H1 (cell line): ENCODE measurements at regions not wholly inside any gene's neighbourhood (a gene's known extent, or its start where the extent isn't known, plus 50 kb on each side); places are given as distances from the start of the nearest gene placed in this dataset.

Experiments
- BRCA1 ChIP-seq: IDR thresholded peaks from 2 replicates; pipeline ENCODE4 v1.6.1; 2012; ENCODE audit warnings: low read depth, low read length, improper control_type of control experiment
- FOSL1 ChIP-seq: IDR thresholded peaks from 2 replicates; pipeline ENCODE4 v1.6.1; 2011; ENCODE audit warnings: mild to moderate bottlenecking, low read depth, low read length, moderate library complexity; ENCODE audit not compliant: insufficient read depth
- POLR2AphosphoS5 ChIP-seq: IDR thresholded peaks from 2 replicates; pipeline ENCODE4 v1.6.1; 2011; ENCODE audit warnings: low read depth, low read length
- RAD21 ChIP-seq, 2 experiments: IDR thresholded peaks in 1 of 2; conservative IDR thresholded peaks in 1 of 2; 2 replicates each; pipeline ENCODE4 v1.6.1; 2011; ENCODE audit warnings: low read depth in 2 of 2, low read length in 2 of 2, improper control_type of control experiment in 1 of 2, inconsistent platforms in 1 of 2, mild to moderate bottlenecking in 1 of 2, moderate library complexity in 1 of 2

DNA sequence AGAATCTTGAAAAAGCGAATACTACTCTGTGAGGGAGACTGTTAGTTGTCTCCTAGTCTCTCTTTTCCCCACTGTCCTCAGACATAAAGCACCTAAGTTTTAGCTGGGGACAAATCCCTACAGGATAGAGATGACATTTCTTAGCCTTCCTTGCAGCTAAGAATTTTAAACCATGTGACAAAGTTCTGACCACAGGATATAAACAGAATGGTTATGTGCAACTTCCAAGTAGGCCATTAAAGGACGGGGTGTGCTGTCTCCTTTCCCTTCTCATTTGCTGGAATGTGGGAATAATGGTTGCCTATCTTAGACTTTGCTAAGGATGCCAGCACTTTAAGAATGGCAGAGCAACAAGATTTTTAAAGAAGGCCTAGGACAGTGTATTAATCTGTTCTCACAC is 74.9 kb upstream of the PRPS1L1 start (continued):
- no peak for TF ChIP-seq RAD21 (IDR thresholded peaks at IDR 0.05 in 1 of 2, conservative IDR thresholded peaks at IDR 0.05 in 1 of 2; ENCODE audit: low read depth in 2 of 2, low read length in 2 of 2)
- TF ChIP-seq FOSL1 = no peak
- no peak for TF ChIP-seq BRCA1
- no peak for TF ChIP-seq POLR2AphosphoS5
